ENCODE measurements at regions not wholly inside any gene's neighbourhood (a gene's known extent, or its start where the extent isn't known, plus 50 kb on each side); places are given as distances from the start of the nearest gene placed in this dataset.

DNA sequence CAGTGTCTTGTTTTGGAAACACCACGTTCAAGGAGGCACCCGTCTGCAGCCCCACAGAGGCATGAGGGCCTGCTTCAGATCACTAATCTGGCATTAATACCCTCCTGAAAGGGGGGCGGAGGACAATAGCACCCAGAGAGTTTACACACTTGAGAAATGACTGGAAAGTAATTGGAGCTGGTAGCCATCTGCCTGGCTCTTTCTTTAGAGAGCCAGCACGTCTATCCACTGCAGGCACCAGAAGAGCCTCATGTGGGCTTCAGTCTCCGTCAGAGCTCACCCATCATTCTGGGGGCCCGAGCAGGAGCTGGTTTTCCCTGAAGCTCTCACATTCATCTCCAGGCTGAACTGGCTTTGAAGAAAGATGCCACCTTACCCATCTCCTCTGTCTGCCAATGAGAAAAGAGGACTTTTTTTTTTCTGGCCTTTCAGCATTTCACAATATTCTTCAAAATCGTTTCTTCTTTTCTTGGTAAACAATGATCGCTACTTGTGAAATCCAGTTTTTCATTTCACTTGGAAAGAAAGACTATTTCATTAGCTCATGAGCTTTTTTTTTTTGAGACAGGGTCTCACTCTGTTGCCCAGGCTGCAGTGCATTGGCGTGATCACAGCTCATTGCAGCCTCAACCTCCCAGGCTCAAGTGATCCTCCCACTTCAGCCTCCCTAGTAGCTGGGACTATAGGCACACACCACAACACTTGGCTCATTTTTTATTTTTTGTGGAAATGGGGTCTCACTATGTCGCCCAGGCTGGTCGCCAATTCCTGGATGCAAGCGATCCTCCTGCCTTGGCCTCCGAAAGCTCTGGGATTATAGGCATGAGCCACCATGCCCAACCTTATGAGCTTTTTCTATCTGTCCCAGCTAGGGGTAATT, 124.7 kb upstream of the ZNF217 start:
- H3K4me3 ChIP-seq (ENCODE audit: low read depth, low read length), result no peak overlapping the region
- DNase-seq (ENCODE audit: low read depth), result no peak
- TF ChIP-seq, protein P1, sequence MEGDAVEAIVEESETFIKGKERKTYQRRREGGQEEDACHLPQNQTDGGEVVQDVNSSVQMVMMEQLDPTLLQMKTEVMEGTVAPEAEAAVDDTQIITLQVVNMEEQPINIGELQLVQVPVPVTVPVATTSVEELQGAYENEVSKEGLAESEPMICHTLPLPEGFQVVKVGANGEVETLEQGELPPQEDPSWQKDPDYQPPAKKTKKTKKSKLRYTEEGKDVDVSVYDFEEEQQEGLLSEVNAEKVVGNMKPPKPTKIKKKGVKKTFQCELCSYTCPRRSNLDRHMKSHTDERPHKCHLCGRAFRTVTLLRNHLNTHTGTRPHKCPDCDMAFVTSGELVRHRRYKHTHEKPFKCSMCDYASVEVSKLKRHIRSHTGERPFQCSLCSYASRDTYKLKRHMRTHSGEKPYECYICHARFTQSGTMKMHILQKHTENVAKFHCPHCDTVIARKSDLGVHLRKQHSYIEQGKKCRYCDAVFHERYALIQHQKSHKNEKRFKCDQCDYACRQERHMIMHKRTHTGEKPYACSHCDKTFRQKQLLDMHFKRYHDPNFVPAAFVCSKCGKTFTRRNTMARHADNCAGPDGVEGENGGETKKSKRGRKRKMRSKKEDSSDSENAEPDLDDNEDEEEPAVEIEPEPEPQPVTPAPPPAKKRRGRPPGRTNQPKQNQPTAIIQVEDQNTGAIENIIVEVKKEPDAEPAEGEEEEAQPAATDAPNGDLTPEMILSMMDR (conservative IDR thresholded peaks at IDR 0.05; ENCODE audit: low read depth, low read length), result no peak

DNA sequence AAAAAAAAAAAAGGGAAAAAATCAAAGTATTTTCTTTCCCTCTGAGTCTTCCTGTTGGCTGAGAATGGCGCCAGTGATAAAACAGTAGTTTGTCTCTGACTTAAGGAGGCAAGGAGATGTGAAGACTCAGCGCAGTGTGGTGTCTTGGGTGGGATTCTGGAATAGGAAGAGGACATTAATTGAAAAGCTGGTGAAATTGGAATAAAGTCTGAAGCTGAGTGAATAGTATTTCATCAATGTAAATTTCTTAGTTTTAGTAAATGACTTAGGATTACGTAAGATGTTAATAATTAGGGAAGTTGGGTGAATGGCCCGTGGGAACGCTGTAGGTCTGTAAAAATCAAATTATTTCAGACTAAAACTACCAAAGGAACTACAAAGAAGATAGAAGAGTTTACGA, 122.8 kb upstream of the ZNF217 start:
- TF ChIP-seq, protein P1 (conservative IDR thresholded peaks at IDR 0.05; ENCODE audit: low read depth, low read length), result no peak
- DNase-seq (ENCODE audit: low read depth), result no peak
- H3K4me3 ChIP-seq (ENCODE audit: low read depth, low read length), result no peak overlapping the region

DNA sequence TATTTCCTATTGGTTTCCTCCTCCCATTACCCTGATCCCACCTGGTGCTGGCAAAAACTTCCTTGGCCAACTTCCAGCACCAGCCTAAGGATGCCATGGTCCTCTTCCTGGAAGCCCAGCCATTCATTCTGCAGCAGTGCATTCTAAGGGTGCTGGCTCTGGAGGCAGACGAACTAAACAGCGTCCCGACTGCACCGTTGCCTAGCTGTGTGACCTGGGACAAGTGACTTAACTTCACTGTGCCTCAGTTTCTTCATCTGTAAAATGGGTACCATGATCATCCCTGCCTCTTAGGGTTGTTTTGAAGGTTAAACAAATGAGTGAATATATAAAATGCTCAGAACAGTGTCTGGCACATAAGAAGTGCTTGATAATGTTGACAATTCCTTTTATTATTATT, 120.9 kb upstream of the ZNF217 start:
- H3K4me3 ChIP-seq (ENCODE audit: low read depth, low read length), result no peak overlapping the region
- no peak for DNase-seq (ENCODE audit: low read depth)
- TF ChIP-seq, protein P1 (conservative IDR thresholded peaks at IDR 0.05; ENCODE audit: low read depth, low read length), result no peak

DNA sequence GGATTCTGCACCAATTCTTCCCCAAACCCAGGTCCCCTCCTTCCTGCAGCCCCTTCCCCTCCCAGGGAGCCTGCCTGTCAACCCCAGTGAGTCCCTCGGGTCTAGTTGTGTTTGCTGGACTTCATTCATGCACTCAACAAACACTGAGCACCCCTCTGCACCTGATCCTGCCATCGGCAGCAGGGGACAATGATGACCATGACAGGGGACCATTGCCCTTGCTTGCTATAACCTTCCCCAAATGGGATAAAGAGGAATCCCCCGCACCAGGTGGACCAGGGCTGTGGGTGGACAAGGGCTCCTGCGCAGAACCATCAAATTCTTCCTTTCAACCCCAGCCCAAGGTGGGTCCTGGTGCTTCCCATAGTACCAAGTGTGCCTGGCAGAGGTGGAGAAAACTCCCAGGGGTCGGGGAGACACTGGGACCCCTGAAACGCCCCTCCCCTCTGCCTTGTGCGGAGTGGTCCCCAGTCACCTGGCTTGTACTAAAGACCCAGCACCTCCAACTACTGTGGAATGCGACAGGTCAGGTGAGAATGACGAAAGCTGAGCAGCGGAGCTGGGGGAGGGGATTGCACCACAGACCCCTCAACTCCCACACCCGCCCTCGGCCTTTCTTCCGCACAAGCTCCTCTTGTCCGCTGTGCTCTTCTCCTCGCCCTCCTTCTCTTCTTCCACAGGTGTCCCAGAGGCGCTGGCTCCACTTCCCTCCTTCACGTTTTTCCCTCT, 119.9 kb upstream of the ZNF217 start:
- DNase-seq (ENCODE audit: low read depth), result no peak
- H3K4me3 ChIP-seq (ENCODE audit: low read depth, low read length), result no peak overlapping the region
- TF ChIP-seq, protein P1 (conservative IDR thresholded peaks at IDR 0.05; ENCODE audit: low read depth, low read length), result no peak

DNA sequence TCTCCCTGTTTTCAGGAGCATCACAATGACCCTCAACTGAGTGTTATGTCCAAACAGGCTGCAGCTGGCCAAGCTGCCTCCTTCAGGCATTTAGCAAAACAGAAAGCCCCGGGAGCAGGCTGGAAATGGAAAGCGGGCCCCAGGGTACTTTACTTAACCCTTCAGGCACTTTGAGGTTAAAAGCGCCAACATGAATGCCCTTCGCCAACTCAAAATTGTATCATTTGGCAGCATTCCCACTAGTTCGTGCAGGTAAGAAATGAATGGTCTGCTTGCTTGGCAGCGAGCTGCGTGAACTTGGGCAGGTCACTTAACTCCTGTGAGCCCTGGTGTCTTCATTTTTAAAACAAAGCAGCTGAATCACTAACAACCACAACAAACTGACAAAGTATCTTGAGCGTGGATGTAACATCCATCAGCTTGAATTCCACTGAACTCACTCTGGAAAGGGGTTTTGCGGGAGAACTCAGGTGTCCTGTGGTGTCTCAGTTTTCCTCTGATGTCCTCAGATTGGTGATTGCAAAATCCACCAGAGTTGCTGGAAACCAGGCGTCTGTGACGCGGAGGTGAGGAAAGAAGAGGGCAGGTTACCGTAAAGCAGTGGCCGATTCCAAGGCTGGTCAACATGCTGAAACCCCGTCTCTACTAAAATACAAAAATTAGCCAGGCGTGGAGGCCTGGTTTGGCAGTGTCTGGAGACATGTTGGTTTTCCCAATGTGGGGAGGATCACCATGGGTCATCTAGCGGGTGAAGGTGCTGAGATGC, 118.8 kb upstream of the ZNF217 start:
- TF ChIP-seq, protein P1 (conservative IDR thresholded peaks at IDR 0.05; ENCODE audit: low read depth, low read length), result no peak
- H3K4me3 ChIP-seq (ENCODE audit: low read depth, low read length), result no peak overlapping the region
- no peak for DNase-seq (ENCODE audit: low read depth)

DNA sequence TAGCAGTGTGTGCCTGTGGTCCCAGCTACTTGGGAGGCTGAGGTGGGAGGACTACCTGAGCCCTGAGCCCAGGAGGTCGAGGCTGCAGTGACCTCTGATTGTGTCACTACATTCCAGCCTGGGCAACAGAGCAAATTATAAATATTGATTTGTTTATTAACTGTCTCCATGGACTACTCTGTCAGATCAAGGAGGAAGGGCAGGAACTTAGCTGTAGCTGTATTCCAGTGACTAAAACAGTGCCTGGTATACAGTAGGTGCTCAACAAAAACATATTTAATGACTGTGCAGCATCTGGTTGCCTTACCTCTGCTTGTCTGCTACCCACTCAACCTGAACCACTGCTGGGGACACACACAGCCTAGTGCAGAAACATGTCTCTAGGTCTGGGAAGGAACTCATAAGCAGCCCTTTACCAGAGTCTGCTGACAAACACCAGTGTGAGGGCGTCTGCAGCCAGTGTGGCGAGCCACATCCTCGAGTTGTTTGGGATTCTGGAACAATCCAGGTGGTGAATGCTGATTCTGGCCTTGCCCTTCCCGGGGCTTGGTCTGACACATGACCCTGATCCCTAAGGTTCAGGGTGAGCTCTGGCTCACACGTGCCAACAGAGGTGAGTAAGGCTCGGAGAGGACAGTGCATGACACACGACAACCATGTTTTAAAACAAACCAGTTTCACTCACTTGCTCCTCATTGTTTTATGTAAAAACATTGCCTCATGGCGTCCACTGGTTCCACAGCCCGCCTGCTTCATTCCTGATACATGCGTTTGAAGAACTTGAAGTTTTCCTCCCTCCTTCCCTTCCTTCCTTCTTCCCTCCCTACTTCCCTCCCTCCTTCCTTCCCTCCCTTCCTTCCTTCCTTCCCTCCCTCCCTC, 117.9 kb upstream of the ZNF217 start:
- TF ChIP-seq, protein P1 (conservative IDR thresholded peaks at IDR 0.05; ENCODE audit: low read depth, low read length), result no peak
- no peak overlapping the region for H3K4me3 ChIP-seq (ENCODE audit: low read depth, low read length)
- DNase-seq (ENCODE audit: low read depth), result no peak

All from choroid plexus epithelial cell (primary cell).